ENCODE measurements at regions not wholly inside any gene's neighbourhood (a gene's known extent, or its start where the extent isn't known, plus 50 kb on each side); places are given as distances from the start of the nearest gene placed in this dataset.
A peak's percentile ranks its signal among the peaks of the same experiment; 100 is the strongest.
"Not testable (repeated sequence)": the region's sequence is repeated elsewhere in the genome, so short reads cannot be mapped to it uniquely, and the experiment has no call there.

DNA sequence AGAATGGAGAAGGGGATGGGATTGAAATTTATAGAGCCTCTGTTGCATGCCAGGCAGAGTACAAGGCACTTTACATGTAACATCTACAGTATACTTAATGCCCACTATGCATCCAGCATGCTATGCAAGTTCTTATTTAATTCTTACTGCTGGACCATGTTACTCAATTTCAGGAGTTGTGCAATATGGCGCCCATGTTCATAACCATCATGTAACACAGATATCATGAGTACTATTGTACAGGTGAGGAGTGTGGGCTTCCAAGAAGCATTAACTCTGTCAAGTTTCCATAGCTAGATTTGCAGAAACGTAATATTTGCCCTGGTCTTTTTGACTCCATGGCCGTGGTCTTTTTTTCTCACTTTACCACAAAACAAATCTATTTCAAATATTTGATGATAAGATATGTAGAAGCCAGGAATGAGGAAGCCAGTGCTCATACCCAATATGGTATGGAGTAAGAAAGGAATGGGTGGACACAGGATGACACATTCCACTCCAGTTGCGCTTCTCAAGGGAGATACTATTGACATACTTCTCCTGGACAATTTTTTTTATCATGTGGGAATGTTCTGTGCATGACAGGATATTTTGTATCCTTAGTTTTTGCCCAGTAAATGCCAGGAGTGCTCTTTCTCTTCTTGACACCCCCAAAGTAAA, 191.8 kb downstream of the C12orf75 start:
- intact Hi-C loops (cut with DNase I): no loop called here
- Histone ChIP-seq H3K4me1 (peaks cover 2 to 24% (median 17%) of the 10 kb centered on the region in 9 donors), H3K27ac (peak overlapping the region in 7 of 10 donors; percentile 30 to 88 (median 75)), H3K36me3 (no peaks in the 10 kb centered on the region), H3K9me3 (peaks cover 0 to 13% (median 0%) of the 10 kb centered on the region in 11 donors), H3K27me3 (no peaks in the 10 kb centered on the region), H3K4me3 (no peak overlapping the region)
- ATAC-seq: no peak
- TF ChIP-seq, protein P1, sequence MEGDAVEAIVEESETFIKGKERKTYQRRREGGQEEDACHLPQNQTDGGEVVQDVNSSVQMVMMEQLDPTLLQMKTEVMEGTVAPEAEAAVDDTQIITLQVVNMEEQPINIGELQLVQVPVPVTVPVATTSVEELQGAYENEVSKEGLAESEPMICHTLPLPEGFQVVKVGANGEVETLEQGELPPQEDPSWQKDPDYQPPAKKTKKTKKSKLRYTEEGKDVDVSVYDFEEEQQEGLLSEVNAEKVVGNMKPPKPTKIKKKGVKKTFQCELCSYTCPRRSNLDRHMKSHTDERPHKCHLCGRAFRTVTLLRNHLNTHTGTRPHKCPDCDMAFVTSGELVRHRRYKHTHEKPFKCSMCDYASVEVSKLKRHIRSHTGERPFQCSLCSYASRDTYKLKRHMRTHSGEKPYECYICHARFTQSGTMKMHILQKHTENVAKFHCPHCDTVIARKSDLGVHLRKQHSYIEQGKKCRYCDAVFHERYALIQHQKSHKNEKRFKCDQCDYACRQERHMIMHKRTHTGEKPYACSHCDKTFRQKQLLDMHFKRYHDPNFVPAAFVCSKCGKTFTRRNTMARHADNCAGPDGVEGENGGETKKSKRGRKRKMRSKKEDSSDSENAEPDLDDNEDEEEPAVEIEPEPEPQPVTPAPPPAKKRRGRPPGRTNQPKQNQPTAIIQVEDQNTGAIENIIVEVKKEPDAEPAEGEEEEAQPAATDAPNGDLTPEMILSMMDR (IDR thresholded peaks at IDR 0.05): no peak
- whole genome bisulfite sequencing, 2 donors: 83 to 90% methylated on average over 4 of the region's 4 CpGs
- no peak for DNase-seq

DNA sequence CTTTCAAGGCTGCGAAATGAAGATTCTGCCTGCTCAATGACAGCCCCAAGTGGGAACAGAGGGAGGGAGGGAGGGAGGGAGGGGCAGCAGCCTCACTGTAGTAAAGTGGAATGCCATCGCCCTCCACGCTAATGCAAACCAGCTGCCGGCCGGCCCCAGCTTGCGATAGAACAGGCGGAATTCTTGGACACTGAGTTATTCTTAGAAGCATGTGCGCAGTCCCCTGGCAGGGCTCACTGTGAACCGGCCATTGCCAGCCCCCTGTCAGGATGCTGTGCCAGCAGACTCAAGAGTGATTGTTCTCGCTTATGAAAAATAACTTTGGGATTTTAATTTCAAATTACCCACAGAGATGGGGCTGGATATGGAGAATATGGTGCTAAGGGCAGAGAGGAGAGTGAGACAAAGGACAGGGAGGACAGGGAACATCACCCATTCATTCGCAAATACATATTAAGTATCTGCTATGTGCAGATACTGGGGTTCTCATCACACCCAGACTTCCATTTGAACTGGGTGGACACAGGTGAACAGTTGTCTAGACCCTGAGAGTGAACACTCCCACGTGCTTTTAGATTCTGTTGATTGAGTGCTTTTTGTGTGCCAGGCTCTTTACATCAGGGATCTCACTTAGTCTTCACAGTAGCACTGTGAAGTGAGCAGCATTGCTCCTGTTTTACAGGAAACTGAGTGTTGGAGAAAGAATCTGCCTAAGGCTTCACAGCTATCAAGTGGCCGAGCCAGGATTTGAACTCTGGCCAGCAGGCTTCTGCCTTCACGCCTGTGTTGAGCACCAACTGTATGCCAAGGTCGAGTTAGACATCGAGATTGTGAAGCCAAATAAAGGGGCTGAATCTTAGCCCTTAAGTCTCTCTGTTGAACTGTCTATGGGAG, 192.9 kb downstream of the C12orf75 start:
- Histone ChIP-seq H3K4me3 (no peak overlapping the region), H3K27me3 (no peaks in the 10 kb centered on the region), H3K9me3 (peaks cover 0 to 7% (median 0%) of the 10 kb centered on the region in 11 donors), H3K27ac (peak overlapping the region; percentile 48 to 88 (median 80)), H3K36me3 (no peaks in the 10 kb centered on the region), H3K4me1 (peaks cover 2 to 24% (median 17%) of the 10 kb centered on the region in 9 donors)
- WGBS, 2 donors: 18 to 20% methylated on average over 16 of the region's 16 CpGs
- TF ChIP-seq, protein P1 (IDR thresholded peaks at IDR 0.05): no peak
- intact Hi-C loops (cut with DNase I): no loop called here
- DNase-seq (peak; percentile 80 to 83), ATAC-seq (peak; percentile 97 to 100 (median 99))

DNA sequence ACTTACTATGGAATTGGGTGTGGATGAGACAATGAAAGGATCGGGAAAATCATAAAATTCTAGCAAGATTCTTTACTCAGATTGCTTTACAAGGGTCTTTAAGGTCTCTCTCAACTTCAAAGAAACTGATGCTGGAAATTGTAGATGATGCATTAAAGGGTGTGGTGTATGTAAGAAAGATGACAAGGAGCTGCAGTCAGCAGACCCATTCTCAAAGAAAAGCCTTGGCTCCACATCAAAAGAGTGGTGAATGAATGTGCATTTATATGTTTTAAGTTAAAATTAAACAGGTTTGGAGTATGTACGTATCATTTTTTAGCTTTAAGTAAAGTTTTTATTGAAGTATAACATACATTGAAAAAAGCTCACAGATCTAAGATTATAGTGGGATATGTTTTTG, 194.5 kb downstream of the C12orf75 start:
- ATAC-seq: no peak
- TF ChIP-seq, protein P1 (IDR thresholded peaks at IDR 0.05): no peak
- H3K27me3 ChIP-seq: no peaks in the 10 kb centered on the region
- no peak overlapping the region for H3K4me3 ChIP-seq
- no peak overlapping the region for H3K27ac ChIP-seq
- intact Hi-C loops (cut with DNase I): no loop called here
- peaks cover 2 to 24% (median 17%) of the 10 kb centered on the region in 9 donors for H3K4me1 ChIP-seq
- H3K9me3 ChIP-seq: no peaks in the 10 kb centered on the region
- H3K36me3 ChIP-seq: no peaks in the 10 kb centered on the region
- DNase-seq: no peak
- 44 to 89% methylated on average over 2 of the region's 2 CpGs for WGBS, 2 donors

DNA sequence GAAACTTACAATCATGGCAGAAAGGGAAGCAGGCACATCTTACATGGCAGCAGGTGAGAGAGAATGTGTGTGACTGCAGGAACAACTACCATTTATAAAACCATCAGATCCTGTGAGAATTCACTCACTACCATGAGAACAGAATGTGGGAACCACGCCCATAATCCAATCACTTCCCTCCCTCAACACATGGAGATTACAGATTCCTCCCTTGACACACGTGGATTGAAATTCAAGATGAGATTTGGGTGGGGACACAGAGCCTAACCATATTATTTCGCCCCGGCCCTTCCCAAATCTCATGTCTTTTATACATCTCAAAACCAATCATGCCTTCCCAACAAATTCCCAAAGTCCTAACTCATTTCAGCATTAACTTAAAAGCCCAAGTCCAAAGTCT, 203.6 kb downstream of the C12orf75 start:
- Histone ChIP-seq H3K36me3 (no peaks in the 10 kb centered on the region), H3K27me3 (no peaks in the 10 kb centered on the region), H3K9me3 (peaks cover 0 to 20% (median 5%) of the 10 kb centered on the region in 11 donors), H3K4me1 (peaks cover 0 to 5% (median 0%) of the 10 kb centered on the region in 9 donors), H3K4me3 (no peak overlapping the region), H3K27ac (no peak overlapping the region)
- 77 to 96% methylated on average over 4 of the region's 4 CpGs for WGBS, 2 donors
- DNase-seq: no peak
- intact Hi-C loops (cut with DNase I): no loop called here
- TF ChIP-seq, protein P1 (IDR thresholded peaks at IDR 0.05): no peak
- ATAC-seq: no peak

DNA sequence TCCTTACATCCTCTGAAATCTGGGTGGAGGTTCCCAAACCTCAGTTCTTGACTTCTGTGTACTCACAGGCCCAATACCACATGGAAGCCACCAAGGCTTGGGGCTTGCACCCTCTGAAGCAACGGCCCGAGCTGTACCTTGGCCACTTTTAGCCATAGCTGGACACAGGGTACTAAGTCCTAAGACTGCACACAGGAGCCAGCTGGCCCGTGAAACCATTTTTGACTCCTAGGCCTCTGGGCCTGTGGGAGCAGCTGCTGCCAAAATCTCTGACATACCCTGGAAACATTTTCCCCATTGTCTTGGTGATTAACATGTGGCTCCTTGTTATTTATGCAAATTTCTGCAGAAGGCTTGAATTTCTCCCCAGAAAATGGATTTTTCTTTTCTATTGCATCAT, 204.5 kb downstream of the C12orf75 start:
- H3K4me3 ChIP-seq, DNase-seq: not testable (repeated sequence)
- 84 to 88% methylated on average over 3 of the region's 3 CpGs for WGBS, 2 donors

More for the DNA sequence above, 204.5 kb downstream of the C12orf75 start:
- H3K9me3 ChIP-seq: peaks cover 0 to 20% (median 5%) of the 10 kb centered on the region in 11 donors
- H3K27me3 ChIP-seq; H3K27ac ChIP-seq; H3K4me1 ChIP-seq; H3K36me3 ChIP-seq; ATAC-seq; intact Hi-C loops (cut with DNase I): not testable (repeated sequence)

All from heart right ventricle (tissue), 16 donors.